Gastrocnemius medialis (tissue), 4 donors: ENCODE measurements at regions not wholly inside any gene's neighbourhood (a gene's known extent, or its start where the extent isn't known, plus 50 kb on each side); places are given as distances from the start of the nearest gene placed in this dataset.

ENCODE experiments used
- CTCF ChIP-seq, 5 experiments: fragments of 450-650 bp in 3 of 5; fragments of 200-600 bp in 2 of 5; sonication (generic) in 2 of 5; IDR thresholded peaks in 4 of 5; conservative IDR thresholded peaks in 1 of 5; 1 replicate in 4 of 5; 2 replicates in 1 of 5; pipeline ENCODE4 v1.5.1; 2016 to 2019; ENCODE audit warnings: antibody characterized with exemption in 5 of 5, mild to moderate bottlenecking in 3 of 5, moderate library complexity in 3 of 5
- POLR2A ChIP-seq, 2 donors: fragments of 450-650 bp; IDR thresholded peaks; one replicate each; pipeline ENCODE4 v1.6.1; 2017; ENCODE audit warnings: antibody characterized with exemption in 2 of 2, mild to moderate bottlenecking in 2 of 2, moderate library complexity in 2 of 2

- no peak for TF ChIP-seq CTCF (IDR thresholded peaks at IDR 0.05 in 4 of 5, conservative IDR thresholded peaks at IDR 0.05 in 1 of 5)
- TF ChIP-seq POLR2A (IDR thresholded peaks at IDR 0.05): no peak
Observed at GRCh38 chr4:162715401-162715800, 451.3 kb downstream of the NAF1 start.
